ENCODE measurements at regions not wholly inside any gene's neighbourhood (a gene's known extent, or its start where the extent isn't known, plus 50 kb on each side); places are given as distances from the start of the nearest gene placed in this dataset.

GRCh38 chr13:72113076-72113475 is 246.1 kb upstream of the DACH1 start:
- TF ChIP-seq CTCF (conservative IDR thresholded peaks at IDR 0.05; ENCODE audit: low read depth, low read length) (no peak), EZH2 (IDR thresholded peaks at IDR 0.05; ENCODE audit: borderline replicate concordance, low read depth, low read length, poor library complexity, severe bottlenecking) (no peak)
